ENCODE measurements at regions not wholly inside any gene's neighbourhood (a gene's known extent, or its start where the extent isn't known, plus 50 kb on each side); places are given as distances from the start of the nearest gene placed in this dataset.

DNA sequence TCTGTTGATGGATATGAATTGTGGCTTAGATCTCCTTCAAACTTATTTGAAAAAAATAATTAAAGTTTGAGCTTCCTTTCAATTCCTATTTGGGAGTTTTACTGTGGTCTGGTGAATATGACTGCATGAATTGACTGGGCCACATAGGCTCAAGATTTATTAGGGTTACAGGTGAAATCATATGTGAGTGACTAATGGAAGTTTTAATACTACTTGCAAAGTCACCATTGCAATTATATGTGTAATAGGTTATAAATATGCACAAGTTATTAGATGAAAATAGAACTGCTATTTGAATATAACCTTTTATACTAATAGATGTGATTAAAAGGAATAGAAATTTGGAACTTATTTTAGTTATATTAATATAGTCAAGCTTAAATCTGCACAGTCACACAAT is 712.1 kb upstream of the MMS22L start:
- TF ChIP-seq, protein P1, sequence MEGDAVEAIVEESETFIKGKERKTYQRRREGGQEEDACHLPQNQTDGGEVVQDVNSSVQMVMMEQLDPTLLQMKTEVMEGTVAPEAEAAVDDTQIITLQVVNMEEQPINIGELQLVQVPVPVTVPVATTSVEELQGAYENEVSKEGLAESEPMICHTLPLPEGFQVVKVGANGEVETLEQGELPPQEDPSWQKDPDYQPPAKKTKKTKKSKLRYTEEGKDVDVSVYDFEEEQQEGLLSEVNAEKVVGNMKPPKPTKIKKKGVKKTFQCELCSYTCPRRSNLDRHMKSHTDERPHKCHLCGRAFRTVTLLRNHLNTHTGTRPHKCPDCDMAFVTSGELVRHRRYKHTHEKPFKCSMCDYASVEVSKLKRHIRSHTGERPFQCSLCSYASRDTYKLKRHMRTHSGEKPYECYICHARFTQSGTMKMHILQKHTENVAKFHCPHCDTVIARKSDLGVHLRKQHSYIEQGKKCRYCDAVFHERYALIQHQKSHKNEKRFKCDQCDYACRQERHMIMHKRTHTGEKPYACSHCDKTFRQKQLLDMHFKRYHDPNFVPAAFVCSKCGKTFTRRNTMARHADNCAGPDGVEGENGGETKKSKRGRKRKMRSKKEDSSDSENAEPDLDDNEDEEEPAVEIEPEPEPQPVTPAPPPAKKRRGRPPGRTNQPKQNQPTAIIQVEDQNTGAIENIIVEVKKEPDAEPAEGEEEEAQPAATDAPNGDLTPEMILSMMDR (IDR thresholded peaks at IDR 0.05; ENCODE audit: insufficient read depth, low read length, poor library complexity, severe bottlenecking) = no peak
- no peak for TF ChIP-seq EZH2phosphoT487 (conservative IDR thresholded peaks at IDR 0.05; ENCODE audit: low read length)
